ENCODE measurements at regions not wholly inside any gene's neighbourhood (a gene's known extent, or its start where the extent isn't known, plus 50 kb on each side); places are given as distances from the start of the nearest gene placed in this dataset.

- Mint-ChIP-seq H3K36me3 (peaks cover 2% of the 10 kb centered on the region), H3K27ac (no peak overlapping the region), H3K9me3 (peaks cover 0 to 2% (median 0%) of the 10 kb centered on the region in 3 donors), H3K4me1 (no peaks in the 10 kb centered on the region), H3K4me3 (no peak overlapping the region), H3K27me3 (peaks cover 5% of the 10 kb centered on the region)
Observed at GRCh38 chr2:219946529-219946928, 319.1 kb downstream of the SLC4A3 start.

- Mint-ChIP-seq H3K27me3 (peaks cover 5% of the 10 kb centered on the region), H3K36me3 (no peaks in the 10 kb centered on the region), H3K9me3 (peaks cover 0 to 3% (median 0%) of the 10 kb centered on the region in 3 donors), H3K4me3 (no peak overlapping the region), H3K27ac (no peak overlapping the region), H3K4me1 (no peaks in the 10 kb centered on the region)
Observed at GRCh38 chr2:219947575-219947974, 320.1 kb downstream of the SLC4A3 start.

- Mint-ChIP-seq H3K27ac (no peak overlapping the region), H3K27me3 (peaks cover 5% of the 10 kb centered on the region)
Observed at GRCh38 chr2:219949053-219949452, 321.6 kb downstream of the SLC4A3 start.

GRCh38 chr2:219951099-219951498 is 323.7 kb downstream of the SLC4A3 start:
- Mint-ChIP-seq H3K9me3 (peaks cover 4 to 6% (median 4%) of the 10 kb centered on the region in 3 donors), H3K4me1 (no peaks in the 10 kb centered on the region), H3K4me3 (no peak overlapping the region), H3K36me3 (no peaks in the 10 kb centered on the region), H3K27ac (no peak overlapping the region), H3K27me3 (no peaks in the 10 kb centered on the region)

More at GRCh38 chr2:219949053-219949452, 321.6 kb downstream of the SLC4A3 start:
- Mint-ChIP-seq H3K4me1 (no peaks in the 10 kb centered on the region), H3K36me3 (no peaks in the 10 kb centered on the region), H3K4me3 (no peak overlapping the region), H3K9me3 (peaks cover 0 to 4% (median 4%) of the 10 kb centered on the region in 3 donors)

- Mint-ChIP-seq H3K27me3 (no peaks in the 10 kb centered on the region), H3K9me3 (peaks cover 5 to 11% (median 8%) of the 10 kb centered on the region in 3 donors), H3K36me3 (no peaks in the 10 kb centered on the region), H3K27ac (no peak overlapping the region), H3K4me3 (no peak overlapping the region), H3K4me1 (no peaks in the 10 kb centered on the region)
Observed at GRCh38 chr2:219954331-219954730, 326.9 kb downstream of the SLC4A3 start.

- Mint-ChIP-seq H3K36me3 (peaks cover 3% of the 10 kb centered on the region), H3K4me3 (no peak overlapping the region), H3K4me1 (no peaks in the 10 kb centered on the region), H3K9me3 (peaks cover 3 to 10% (median 5%) of the 10 kb centered on the region in 3 donors), H3K27me3 (no peaks in the 10 kb centered on the region), H3K27ac (no peak overlapping the region)
Observed at GRCh38 chr2:219957820-219958219, 330.4 kb downstream of the SLC4A3 start.

GRCh38 chr2:219958941-219959340 is 331.5 kb downstream of the SLC4A3 start:
- Mint-ChIP-seq H3K27ac (no peak overlapping the region), H3K27me3 (no peaks in the 10 kb centered on the region), H3K36me3 (peaks cover 3% of the 10 kb centered on the region), H3K9me3 (peaks cover 3 to 7% (median 5%) of the 10 kb centered on the region in 3 donors), H3K4me3 (no peak overlapping the region), H3K4me1 (no peaks in the 10 kb centered on the region)

- Mint-ChIP-seq H3K27ac (no peak overlapping the region), H3K9me3 (peaks cover 1 to 7% (median 5%) of the 10 kb centered on the region in 3 donors), H3K4me1 (no peaks in the 10 kb centered on the region)
Observed at GRCh38 chr2:219959471-219959870, 332.0 kb downstream of the SLC4A3 start.

GRCh38 chr2:219961947-219962498 is 334.6 kb downstream of the SLC4A3 start:
- Mint-ChIP-seq H3K27me3 (no peaks in the 10 kb centered on the region), H3K9me3 (peaks cover 0 to 2% (median 1%) of the 10 kb centered on the region in 3 donors), H3K27ac (no peak overlapping the region), H3K36me3 (peaks cover 3% of the 10 kb centered on the region), H3K4me1 (no peaks in the 10 kb centered on the region), H3K4me3 (no peak overlapping the region)

More at GRCh38 chr2:219959471-219959870, 332.0 kb downstream of the SLC4A3 start:
- no peak overlapping the region for H3K4me3 Mint-ChIP-seq
- peaks cover 3% of the 10 kb centered on the region for H3K36me3 Mint-ChIP-seq
- H3K27me3 Mint-ChIP-seq = no peaks in the 10 kb centered on the region

- H3K9me3 Mint-ChIP-seq = peaks cover 0 to 3% (median 1%) of the 10 kb centered on the region in 3 donors
- H3K4me1 Mint-ChIP-seq = no peaks in the 10 kb centered on the region
- H3K4me3 Mint-ChIP-seq = no peak overlapping the region
- H3K27me3 Mint-ChIP-seq = peaks cover 1% of the 10 kb centered on the region
- H3K36me3 Mint-ChIP-seq = peaks cover 3% of the 10 kb centered on the region
- H3K27ac Mint-ChIP-seq = no peak overlapping the region
Observed at GRCh38 chr2:219962801-219963200, 335.4 kb downstream of the SLC4A3 start.

GRCh38 chr2:219965287-219966194 is 338.1 kb downstream of the SLC4A3 start:
- H3K9me3 Mint-ChIP-seq = peaks cover 0 to 3% (median 1%) of the 10 kb centered on the region in 3 donors
- peaks cover 2% of the 10 kb centered on the region for H3K36me3 Mint-ChIP-seq
- peaks cover 1% of the 10 kb centered on the region for H3K27me3 Mint-ChIP-seq
- no peak overlapping the region for H3K27ac Mint-ChIP-seq
- H3K4me3 Mint-ChIP-seq = no peak overlapping the region
- H3K4me1 Mint-ChIP-seq = no peaks in the 10 kb centered on the region

GRCh38 chr2:219967247-219968245 is 340.1 kb downstream of the SLC4A3 start:
- peaks cover 0 to 3% (median 1%) of the 10 kb centered on the region in 3 donors for H3K9me3 Mint-ChIP-seq
- H3K4me3 Mint-ChIP-seq = no peak overlapping the region
- H3K27me3 Mint-ChIP-seq = peaks cover 1% of the 10 kb centered on the region
- no peaks in the 10 kb centered on the region for H3K36me3 Mint-ChIP-seq
- H3K27ac Mint-ChIP-seq = no peak overlapping the region
- no peaks in the 10 kb centered on the region for H3K4me1 Mint-ChIP-seq

GRCh38 chr2:219968685-219969345 is 341.4 kb downstream of the SLC4A3 start:
- Mint-ChIP-seq H3K4me3 (no peak overlapping the region), H3K9me3 (peaks cover 0 to 3% (median 1%) of the 10 kb centered on the region in 3 donors), H3K27me3 (peaks cover 1% of the 10 kb centered on the region), H3K4me1 (no peaks in the 10 kb centered on the region), H3K36me3 (no peaks in the 10 kb centered on the region), H3K27ac (no peak overlapping the region)

- peaks cover 1 to 5% (median 1%) of the 10 kb centered on the region in 3 donors for H3K9me3 Mint-ChIP-seq
Observed at GRCh38 chr2:219969508-219969907, 342.1 kb downstream of the SLC4A3 start.

More at GRCh38 chr2:219969508-219969907, 342.1 kb downstream of the SLC4A3 start:
- no peak overlapping the region for H3K27ac Mint-ChIP-seq
- no peaks in the 10 kb centered on the region for H3K4me1 Mint-ChIP-seq
- H3K36me3 Mint-ChIP-seq = no peaks in the 10 kb centered on the region
- H3K27me3 Mint-ChIP-seq = peaks cover 1% of the 10 kb centered on the region
- H3K4me3 Mint-ChIP-seq = no peak overlapping the region
